Aorta (tissue), 5 donors: ENCODE measurements at regions not wholly inside any gene's neighbourhood (a gene's known extent, or its start where the extent isn't known, plus 50 kb on each side); places are given as distances from the start of the nearest gene placed in this dataset.
A peak's percentile ranks its signal among the peaks of the same experiment; 100 is the strongest.
"Not testable (repeated sequence)": the region's sequence is repeated elsewhere in the genome, so short reads cannot be mapped to it uniquely, and the experiment has no call there.

Source experiments
- ATAC-seq: fragments of 200-7000 bp; cut with Tn5 transposase; one replicate; pipeline ENCODE4 v1.9.1; 2022; ENCODE audit warnings: moderate library complexity; ENCODE audit not compliant: low FRiP score
- DNase-seq, 2 donors: peaks; one replicate each; pipeline ENCODE4 v3.0.0-alpha.2; 2020
- H3K27ac ChIP-seq, 2 donors: one replicate each; pipeline ENCODE4 v1.5.1; 2013; ENCODE audit warnings: low read length in 2 of 2, mild to moderate bottlenecking in 2 of 2, moderate library complexity in 2 of 2, control low read depth in 1 of 2, inconsistent platforms in 1 of 2, low read depth in 1 of 2
- H3K27me3 ChIP-seq, 2 donors: one replicate each; pipeline ENCODE4 v1.6.1; 2013; ENCODE audit warnings: control low read depth in 1 of 2, low read length in 1 of 2, mild to moderate bottlenecking in 1 of 2, moderate library complexity in 1 of 2; ENCODE audit not compliant: insufficient read depth in 2 of 2, control insufficient read depth in 1 of 2
- H3K36me3 ChIP-seq, 2 donors: one replicate each; pipeline ENCODE4 v1.6.1; 2013; ENCODE audit warnings: control low read depth in 1 of 2, low read length in 1 of 2, mild to moderate bottlenecking in 1 of 2; ENCODE audit not compliant: insufficient read depth in 2 of 2, control insufficient read depth in 1 of 2
- H3K4me1 ChIP-seq, 2 donors: one replicate each; pipeline ENCODE4 v1.6.1; 2013; ENCODE audit warnings: low read length in 2 of 2, control low read depth in 1 of 2, mild to moderate bottlenecking in 1 of 2, moderate library complexity in 1 of 2; ENCODE audit not compliant: insufficient read depth in 2 of 2, control insufficient read depth in 1 of 2
- H3K4me3 ChIP-seq, 2 donors: one replicate each; pipeline ENCODE4 v1.5.1; 2013; ENCODE audit warnings: low read length in 2 of 2, control low read depth in 1 of 2, mild to moderate bottlenecking in 1 of 2
- H3K9me3 ChIP-seq: one replicate; pipeline ENCODE4 v1.6.1; 2013; ENCODE audit warnings: mild to moderate bottlenecking, low read length; ENCODE audit not compliant: control insufficient read depth
- WGBS, 2 donors: extraction: QIAGEN DNeasy Blood & Tissue Kit; methylation state at CpG; one replicate each; pipeline ENCODE4 v1.1.7; 2013; 5-methylcytosine and 5-hydroxymethylcytosine counted together
- intact Hi-C, 2 donors: fragments of 100-400 bp; cut with DNase I; formaldehyde crosslinking; loops; one replicate each; pipeline versions ENCODE4 v1.14.2 to v1.15.0; 2022
- donor health status: healthy with polysubstance abuse.
- donor health status: Bipolar disorder and iron deficiency.
- donor health status: DM: no; HTN: no; CAD: no.
- donor health status: DM: no; HTN: no; CAD: no.
- donor health status: DM: yes; HTN: yes; CAD: no.

DNA sequence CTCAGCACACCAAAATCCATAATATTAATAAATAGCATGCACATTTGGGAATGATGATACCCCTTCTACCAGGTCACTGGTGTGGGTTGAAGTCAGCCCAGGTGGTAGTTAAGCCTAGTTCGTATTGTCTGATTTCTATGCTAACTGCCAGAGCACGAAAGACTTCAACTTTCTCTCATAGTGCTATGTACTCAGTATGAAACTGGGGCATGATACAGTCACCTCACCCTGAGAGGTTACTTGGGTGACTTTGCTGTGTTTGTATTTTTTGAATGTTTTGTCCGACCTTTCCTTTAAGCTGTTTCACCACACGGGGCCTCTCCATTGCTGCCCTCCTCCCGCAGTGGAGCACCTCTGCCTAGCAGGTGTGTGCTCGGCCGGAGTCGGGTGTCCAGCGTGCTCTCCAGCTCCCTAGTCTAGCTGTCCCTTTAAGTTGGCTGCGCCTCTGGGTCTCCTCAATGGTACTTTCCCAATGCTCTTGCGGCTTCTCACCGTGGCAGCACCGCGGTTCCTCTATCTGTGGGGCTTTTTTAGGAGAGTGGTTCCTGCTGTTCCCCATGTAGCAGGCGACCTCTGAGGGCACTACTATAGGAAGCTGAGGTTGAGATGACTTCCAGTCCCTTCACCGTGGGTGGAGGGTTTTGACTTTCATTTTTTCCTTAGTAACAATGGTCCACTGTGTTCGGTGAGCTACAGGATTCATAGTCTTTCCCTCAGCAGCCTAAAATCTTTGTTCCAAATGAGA is 524.0 kb upstream of the PFKP start:
- no peak overlapping the region for H3K27ac ChIP-seq
- 85 to 87% methylated on average over 17 of the region's 17 CpGs for WGBS, 2 donors
- no peaks in the 10 kb centered on the region for H3K36me3 ChIP-seq
- H3K9me3 ChIP-seq: no peaks in the 10 kb centered on the region
- H3K4me1 ChIP-seq: no peaks in the 10 kb centered on the region
- ATAC-seq (no peak), DNase-seq (no peak)
- no peak overlapping the region for H3K4me3 ChIP-seq
- intact Hi-C loops: no loop called here
- no peaks in the 10 kb centered on the region for H3K27me3 ChIP-seq

DNA sequence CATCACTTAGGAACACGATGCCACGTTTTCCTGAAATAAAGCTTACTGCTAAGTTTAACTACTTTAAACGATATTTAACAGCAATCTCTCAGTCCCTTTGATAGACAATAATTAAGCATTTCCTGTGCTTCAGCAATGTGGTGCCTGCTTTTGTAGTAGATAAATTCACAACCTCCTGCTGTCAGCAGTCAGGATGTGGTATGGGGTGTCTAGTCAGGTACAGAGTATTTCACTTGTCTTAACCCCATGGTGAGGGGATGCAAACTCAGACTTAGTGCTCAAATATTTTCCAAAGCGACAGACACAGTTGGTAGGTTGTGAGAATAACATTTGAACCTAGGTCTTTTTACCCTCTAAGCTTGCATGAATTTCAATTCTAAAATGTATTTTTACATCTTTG is 526.2 kb upstream of the PFKP start:
- Histone ChIP-seq H3K27ac (no peak overlapping the region), H3K9me3 (no peaks in the 10 kb centered on the region), H3K4me3 (no peak overlapping the region), H3K4me1 (no peaks in the 10 kb centered on the region), H3K36me3 (no peaks in the 10 kb centered on the region), H3K27me3 (no peaks in the 10 kb centered on the region)
- ATAC-seq (no peak), DNase-seq (no peak)
- 63 to 69% methylated on average over 4 of the region's 4 CpGs for WGBS, 2 donors
- intact Hi-C loops: no loop called here

DNA sequence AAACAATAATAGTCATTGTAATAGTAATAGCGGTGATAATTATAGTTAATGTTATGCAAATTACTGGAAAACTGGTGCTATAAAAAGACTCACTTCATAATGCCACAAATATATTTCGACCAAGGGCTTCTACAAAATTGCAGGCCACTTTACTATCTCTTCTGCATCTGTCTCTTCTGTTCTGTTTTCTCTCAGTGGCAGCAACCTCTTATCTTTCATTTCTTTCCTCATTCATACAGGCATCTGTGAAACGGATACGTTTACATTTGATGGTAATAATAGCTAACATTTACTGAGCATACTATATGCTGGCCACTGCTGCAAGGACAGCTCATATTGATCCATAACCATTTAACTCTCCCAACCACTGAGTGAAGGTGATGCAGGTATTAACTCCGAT is 537.4 kb upstream of the PFKP start:
- DNase-seq: no peak
- 59 to 75% methylated on average over 5 of the region's 5 CpGs for WGBS, 2 donors
- no peaks in the 10 kb centered on the region for H3K27me3 ChIP-seq
- H3K4me3 ChIP-seq: no peak overlapping the region
- no peaks in the 10 kb centered on the region for H3K36me3 ChIP-seq
- intact Hi-C loops: no loop called here
- H3K4me1 ChIP-seq: no peaks in the 10 kb centered on the region
- no peak for ATAC-seq
- H3K27ac ChIP-seq: no peak overlapping the region
- H3K9me3 ChIP-seq: peaks cover 2% of the 10 kb centered on the region

DNA sequence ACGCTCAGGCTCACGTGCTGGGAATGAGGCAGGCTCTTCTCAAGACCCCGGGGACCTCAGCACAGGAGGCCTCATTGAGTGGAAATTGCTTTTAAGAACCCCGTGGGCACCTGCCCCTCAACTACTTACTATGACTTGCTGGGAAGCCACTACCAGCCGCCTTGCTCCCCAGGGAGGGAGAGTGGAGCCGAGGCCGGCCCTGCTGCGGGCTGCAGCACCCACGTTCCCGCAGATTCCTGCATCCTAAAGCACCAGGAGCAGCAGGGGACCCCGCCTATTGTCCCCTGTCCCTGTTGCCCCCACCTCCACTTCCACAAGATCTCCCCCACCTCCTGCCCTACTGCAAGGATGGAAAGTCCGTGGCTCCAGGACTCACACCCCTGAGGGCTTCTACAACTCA is 541.6 kb upstream of the PFKP start:
- Histone ChIP-seq H3K9me3 (no peaks in the 10 kb centered on the region), H3K4me3 (no peak overlapping the region), H3K27me3 (no peaks in the 10 kb centered on the region), H3K36me3 (no peaks in the 10 kb centered on the region), H3K4me1 (no peaks in the 10 kb centered on the region), H3K27ac (no peak overlapping the region)
- no peak for ATAC-seq
- WGBS, 2 donors: 79 to 82% methylated on average over 12 of the region's 12 CpGs
- DNase-seq: no peak
- intact Hi-C loops: no loop called here

DNA sequence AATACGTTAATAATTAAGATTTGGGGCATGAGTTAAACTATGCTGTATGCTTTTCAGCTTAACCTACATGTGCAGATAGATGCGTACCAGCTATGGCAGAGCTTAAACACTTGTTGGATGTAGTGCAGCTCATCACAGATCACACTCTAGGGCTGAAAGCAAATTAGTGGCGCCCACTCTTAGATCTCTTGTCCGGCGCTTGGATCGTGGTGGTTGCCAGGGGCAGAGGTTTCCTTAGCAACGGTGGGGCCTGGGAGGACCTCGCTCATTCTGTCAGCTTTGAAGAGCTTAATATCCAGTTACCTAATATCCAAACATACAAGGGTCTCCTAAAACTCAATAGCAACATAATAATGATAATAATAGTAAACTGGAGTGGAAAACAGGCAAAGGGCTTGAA is 548.2 kb upstream of the PFKP start:
- no peak overlapping the region for H3K27ac ChIP-seq
- H3K4me3 ChIP-seq: no peak overlapping the region
- H3K9me3 ChIP-seq: no peaks in the 10 kb centered on the region
- ATAC-seq (no peak), DNase-seq (no peak)
- no peaks in the 10 kb centered on the region for H3K4me1 ChIP-seq
- WGBS, 2 donors: 84 to 86% methylated on average over 8 of the region's 8 CpGs
- no peaks in the 10 kb centered on the region for H3K36me3 ChIP-seq
- H3K27me3 ChIP-seq: no peaks in the 10 kb centered on the region
- intact Hi-C loops: no loop called here

DNA sequence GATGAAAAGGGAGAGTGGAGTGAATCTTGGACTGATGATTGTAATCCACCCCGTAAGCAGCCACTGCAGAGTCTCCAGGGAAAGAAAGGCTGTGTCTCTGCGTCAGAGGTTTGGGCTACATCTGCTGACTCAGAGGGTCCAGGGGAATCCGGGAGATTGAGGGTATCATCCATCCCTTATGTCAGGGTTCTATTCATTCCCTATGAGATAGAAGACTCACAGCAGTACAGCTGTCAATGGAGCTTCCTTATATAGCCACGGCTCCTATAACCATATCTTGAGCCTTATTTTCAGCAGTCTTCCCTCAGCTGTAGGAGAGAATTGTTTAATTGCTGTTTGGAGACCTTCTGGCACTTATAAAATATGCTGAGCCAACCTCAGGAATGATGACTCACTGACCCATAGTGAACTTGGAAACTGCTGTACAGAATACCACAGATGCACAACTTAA is 558.2 kb upstream of the PFKP start:
- no peak overlapping the region for H3K27ac ChIP-seq
- no peaks in the 10 kb centered on the region for H3K4me1 ChIP-seq
- H3K9me3 ChIP-seq: no peaks in the 10 kb centered on the region
- no peaks in the 10 kb centered on the region for H3K27me3 ChIP-seq
- H3K4me3 ChIP-seq: no peak overlapping the region
- no peaks in the 10 kb centered on the region for H3K36me3 ChIP-seq
- ATAC-seq: peak; percentile 7
- DNase-seq: no peak
- WGBS, 2 donors: 42 to 43% methylated on average over 4 of the region's 4 CpGs
- intact Hi-C loops: no loop called here

DNA sequence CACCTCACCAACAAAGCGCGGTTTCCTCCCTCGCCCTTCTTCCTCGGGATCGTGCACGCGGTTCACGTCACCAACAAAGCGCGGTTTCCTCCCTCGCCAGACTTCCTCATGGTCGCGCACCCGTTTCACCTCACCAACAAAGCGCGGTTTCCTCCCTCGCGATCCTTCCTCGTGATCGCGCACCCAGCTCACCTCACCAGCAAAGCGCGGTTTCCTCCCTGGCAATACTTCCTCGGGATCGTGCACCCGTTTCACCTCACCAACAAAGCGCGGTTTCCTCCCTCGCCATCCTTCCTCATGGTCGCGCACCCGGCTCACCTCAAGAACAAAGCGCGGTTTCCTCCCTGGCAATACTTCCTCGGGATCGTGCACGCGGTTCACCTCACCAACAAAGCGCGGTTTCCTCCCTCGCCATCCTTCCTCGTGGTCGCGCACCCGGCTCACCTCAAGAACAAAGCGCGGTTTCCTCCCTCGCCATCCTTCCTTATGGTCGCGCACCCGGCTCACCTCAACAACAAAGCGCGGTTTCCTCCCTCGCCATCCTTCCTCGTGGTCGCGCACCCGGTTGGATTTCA is 565.9 kb upstream of the PFKP start:
- H3K36me3 ChIP-seq, ATAC-seq, DNase-seq, H3K27ac ChIP-seq, H3K9me3 ChIP-seq, H3K27me3 ChIP-seq, intact Hi-C loops, H3K4me1 ChIP-seq, H3K4me3 ChIP-seq: not testable (repeated sequence)
- WGBS, 2 donors: 39 to 40% methylated on average over 58 of the region's 58 CpGs

DNA sequence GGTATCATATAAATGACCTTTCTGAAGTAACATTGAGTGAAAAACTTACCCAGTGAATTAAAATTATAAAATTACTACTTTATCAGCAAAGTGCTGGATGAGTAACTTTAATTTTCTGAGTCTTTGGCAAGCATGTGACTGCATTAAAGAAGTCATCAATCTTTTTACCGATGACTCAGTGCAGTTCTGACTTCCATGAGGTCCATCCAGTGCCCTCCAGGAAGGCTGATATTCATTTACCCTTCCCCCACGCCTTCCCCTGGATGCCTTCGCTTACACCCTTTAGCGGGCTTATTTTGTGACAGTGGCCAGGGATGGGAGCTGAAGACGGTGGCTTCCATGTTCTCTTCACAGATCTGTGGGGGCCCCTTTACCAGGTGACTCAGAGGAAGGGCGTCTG is 572.9 kb upstream of the PFKP start:
- Histone ChIP-seq H3K27ac (no peak overlapping the region), H3K36me3 (no peaks in the 10 kb centered on the region), H3K9me3 (peaks cover 2% of the 10 kb centered on the region), H3K27me3 (no peaks in the 10 kb centered on the region), H3K4me3 (no peak overlapping the region), H3K4me1 (no peaks in the 10 kb centered on the region)
- intact Hi-C loops: no loop called here
- DNase-seq: no peak
- no peak for ATAC-seq
- WGBS, 2 donors: 62 to 68% methylated on average over 6 of the region's 6 CpGs

DNA sequence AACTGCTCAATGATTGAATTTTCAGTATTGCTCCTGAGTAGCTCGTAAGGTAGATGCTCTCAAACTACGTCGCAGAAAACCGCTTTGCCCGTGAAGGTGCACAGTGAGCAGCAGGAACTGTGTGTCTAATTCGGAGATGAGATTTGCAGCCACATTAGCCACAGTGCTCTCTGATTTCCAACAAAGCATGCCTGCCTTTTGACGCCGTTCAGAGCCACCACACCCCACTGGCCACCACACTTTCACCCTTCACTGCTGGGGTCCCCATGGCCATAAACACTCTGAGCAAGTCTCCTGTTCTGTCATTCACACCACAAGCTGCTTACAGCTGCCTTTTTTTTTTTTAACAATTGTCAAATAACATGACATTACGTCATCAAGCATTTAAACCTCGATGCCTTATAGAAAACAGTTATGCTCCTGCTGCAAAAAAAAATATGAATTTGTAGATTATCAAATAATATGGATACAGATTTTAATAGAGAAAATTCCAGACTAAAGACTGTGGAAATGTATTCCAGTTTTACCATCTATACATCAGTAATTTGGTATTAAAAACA is 578.8 kb upstream of the PFKP start:
- intact Hi-C loops: no loop called here
- no peaks in the 10 kb centered on the region for H3K36me3 ChIP-seq

More for the DNA sequence above, 578.8 kb upstream of the PFKP start:
- 78 to 81% methylated on average over 10 of the region's 10 CpGs for WGBS, 2 donors
- Histone ChIP-seq H3K4me1 (no peaks in the 10 kb centered on the region), H3K27me3 (no peaks in the 10 kb centered on the region), H3K9me3 (peaks cover 2% of the 10 kb centered on the region), H3K27ac (no peak overlapping the region), H3K4me3 (no peak overlapping the region)
- DNase-seq (no peak), ATAC-seq (no peak)
